ENCODE measurements at regions not wholly inside any gene's neighbourhood (a gene's known extent, or its start where the extent isn't known, plus 50 kb on each side); places are given as distances from the start of the nearest gene placed in this dataset.

GRCh38 chr1:38129971-38130370 is 83.4 kb upstream of the POU3F1 start:
- H3K4me3 ChIP-seq (ENCODE audit: low read length), result no peak overlapping the region
- no peak for TF ChIP-seq ZNF274 (IDR thresholded peaks at IDR 0.05; ENCODE audit: low read depth, low read length)

- no peak for TF ChIP-seq ZNF274 (IDR thresholded peaks at IDR 0.05; ENCODE audit: low read depth, low read length)
- no peak overlapping the region for H3K4me3 ChIP-seq (ENCODE audit: low read length)
Observed at GRCh38 chr1:38129473-38129872, 82.9 kb upstream of the POU3F1 start.

GRCh38 chr1:38128926-38129453 is 82.4 kb upstream of the POU3F1 start:
- no peak for TF ChIP-seq ZNF274 (IDR thresholded peaks at IDR 0.05; ENCODE audit: low read depth, low read length)
- H3K4me3 ChIP-seq (ENCODE audit: low read length), result no peak overlapping the region

- H3K4me3 ChIP-seq (ENCODE audit: low read length), result no peak overlapping the region
- no peak for TF ChIP-seq ZNF274 (IDR thresholded peaks at IDR 0.05; ENCODE audit: low read depth, low read length)
Observed at GRCh38 chr1:38128511-38128910, 81.9 kb upstream of the POU3F1 start.

GRCh38 chr1:38127428-38127827 is 80.8 kb upstream of the POU3F1 start:
- H3K4me3 ChIP-seq (ENCODE audit: low read length), result no peak overlapping the region
- no peak for TF ChIP-seq ZNF274 (IDR thresholded peaks at IDR 0.05; ENCODE audit: low read depth, low read length)

- H3K4me3 ChIP-seq (ENCODE audit: low read length), result no peak overlapping the region
- no peak for TF ChIP-seq ZNF274 (IDR thresholded peaks at IDR 0.05; ENCODE audit: low read depth, low read length)
Observed at GRCh38 chr1:38126970-38127369, 80.4 kb upstream of the POU3F1 start.

GRCh38 chr1:38125837-38126520 is 79.4 kb upstream of the POU3F1 start:
- H3K4me3 ChIP-seq (ENCODE audit: low read length), result no peak overlapping the region
- no peak for TF ChIP-seq ZNF274 (IDR thresholded peaks at IDR 0.05; ENCODE audit: low read depth, low read length)

GRCh38 chr1:38125016-38125415 is 78.4 kb upstream of the POU3F1 start:
- H3K4me3 ChIP-seq (ENCODE audit: low read length), result no peak overlapping the region
- no peak for TF ChIP-seq ZNF274 (IDR thresholded peaks at IDR 0.05; ENCODE audit: low read depth, low read length)

GRCh38 chr1:38123356-38124135 is 77.0 kb upstream of the POU3F1 start:
- H3K4me3 ChIP-seq (ENCODE audit: low read length), result no peak overlapping the region
- TF ChIP-seq ZNF274 (IDR thresholded peaks at IDR 0.05; ENCODE audit: low read depth, low read length), result no peak

GRCh38 chr1:38121231-38121680 is 74.7 kb upstream of the POU3F1 start:
- H3K4me3 ChIP-seq (ENCODE audit: low read length), result no peak overlapping the region
- no peak for TF ChIP-seq ZNF274 (IDR thresholded peaks at IDR 0.05; ENCODE audit: low read depth, low read length)

- TF ChIP-seq ZNF274 (IDR thresholded peaks at IDR 0.05; ENCODE audit: low read depth, low read length), result no peak
- no peak overlapping the region for H3K4me3 ChIP-seq (ENCODE audit: low read length)
Observed at GRCh38 chr1:38120552-38121230, 74.1 kb upstream of the POU3F1 start.

GRCh38 chr1:38118976-38119375 is 72.4 kb upstream of the POU3F1 start:
- no peak for TF ChIP-seq ZNF274 (IDR thresholded peaks at IDR 0.05; ENCODE audit: low read depth, low read length)
- H3K4me3 ChIP-seq (ENCODE audit: low read length), result no peak overlapping the region

GRCh38 chr1:38117444-38117887 is 70.9 kb upstream of the POU3F1 start:
- H3K4me3 ChIP-seq (ENCODE audit: low read length), result no peak overlapping the region
- TF ChIP-seq ZNF274 (IDR thresholded peaks at IDR 0.05; ENCODE audit: low read depth, low read length), result no peak

GRCh38 chr1:38115682-38116202 is 69.1 kb upstream of the POU3F1 start:
- no peak overlapping the region for H3K4me3 ChIP-seq (ENCODE audit: low read length)
- TF ChIP-seq ZNF274 (IDR thresholded peaks at IDR 0.05; ENCODE audit: low read depth, low read length), result no peak

Measured in GM08714 (cell line).